Esophagus muscularis mucosa (tissue), 3 donors: ENCODE measurements at regions not wholly inside any gene's neighbourhood (a gene's known extent, or its start where the extent isn't known, plus 50 kb on each side); places are given as distances from the start of the nearest gene placed in this dataset.

Experiments
- POLR2AphosphoS5 ChIP-seq, 2 donors: sonication (generic); formaldehyde crosslinking; IDR thresholded peaks; one replicate each; pipeline ENCODE4 v1.6.1; 2017; ENCODE audit warnings: antibody characterized with exemption in 2 of 2
- TF ChIP-seq, protein P1 (sequence below), 3 experiments: fragments of 200-600 bp in 2 of 3; fragments of 450-650 bp in 1 of 3; sonication (generic) in 2 of 3; IDR thresholded peaks; one replicate each; pipeline ENCODE4 v1.5.1; 2017 to 2019; ENCODE audit warnings: antibody characterized with exemption in 3 of 3, mild to moderate bottlenecking in 2 of 3, moderate library complexity in 1 of 3

GRCh38 chr18:26621161-26622026 is 73.0 kb upstream of the KCTD1 start:
- TF ChIP-seq POLR2AphosphoS5 (IDR thresholded peaks at IDR 0.05) = no peak
- TF ChIP-seq, protein P1, sequence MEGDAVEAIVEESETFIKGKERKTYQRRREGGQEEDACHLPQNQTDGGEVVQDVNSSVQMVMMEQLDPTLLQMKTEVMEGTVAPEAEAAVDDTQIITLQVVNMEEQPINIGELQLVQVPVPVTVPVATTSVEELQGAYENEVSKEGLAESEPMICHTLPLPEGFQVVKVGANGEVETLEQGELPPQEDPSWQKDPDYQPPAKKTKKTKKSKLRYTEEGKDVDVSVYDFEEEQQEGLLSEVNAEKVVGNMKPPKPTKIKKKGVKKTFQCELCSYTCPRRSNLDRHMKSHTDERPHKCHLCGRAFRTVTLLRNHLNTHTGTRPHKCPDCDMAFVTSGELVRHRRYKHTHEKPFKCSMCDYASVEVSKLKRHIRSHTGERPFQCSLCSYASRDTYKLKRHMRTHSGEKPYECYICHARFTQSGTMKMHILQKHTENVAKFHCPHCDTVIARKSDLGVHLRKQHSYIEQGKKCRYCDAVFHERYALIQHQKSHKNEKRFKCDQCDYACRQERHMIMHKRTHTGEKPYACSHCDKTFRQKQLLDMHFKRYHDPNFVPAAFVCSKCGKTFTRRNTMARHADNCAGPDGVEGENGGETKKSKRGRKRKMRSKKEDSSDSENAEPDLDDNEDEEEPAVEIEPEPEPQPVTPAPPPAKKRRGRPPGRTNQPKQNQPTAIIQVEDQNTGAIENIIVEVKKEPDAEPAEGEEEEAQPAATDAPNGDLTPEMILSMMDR (IDR thresholded peaks at IDR 0.05) = peak; percentile 47 to 73 (median 52)
